GM12878 (cell line): ENCODE measurements at regions not wholly inside any gene's neighbourhood (a gene's known extent, or its start where the extent isn't known, plus 50 kb on each side); places are given as distances from the start of the nearest gene placed in this dataset.

Experiments
- ATAC-seq: fragments of 200-7000 bp; cut with Tn5 transposase; 3 replicates; pipeline ENCODE4 v1.9.1; 2020; ENCODE audit warnings: mild to moderate bottlenecking, moderate library complexity
- BruUV-seq: library from RNA; stranded (reverse); fragments of 400-500 nt; replicated peaks from 2 replicates; lab custom pipeline; 2021; lab: Mats Ljungman, UMichigan
- CTCF ChIA-PET: fragments of 300-600 bp; sonication (Branson Sonifier 250); formaldehyde crosslinking; extraction: SDS; loops from one replicate; lab custom pipeline; 2021; ENCODE audit warnings: inconsistent platforms; lab: Yijun Ruan, JAX
- POLR2A ChIA-PET: fragments of 350-600 bp; formaldehyde crosslinking; extraction: SDS; loops from one replicate; lab custom pipeline; 2021; ENCODE audit warnings: inconsistent platforms; lab: Charles Lee
- RAD21 ChIA-PET: fragments of 300-600 bp; sonication (Branson Sonifier 250); formaldehyde crosslinking; loops from one replicate; lab custom pipeline; 2023; ENCODE audit warnings: antibody characterized with exemption; ENCODE audit not compliant: unreplicated experiment; lab: Charles Lee
- SMC1A ChIA-PET: fragments of 300-600 bp; sonication (Branson Sonifier 250); formaldehyde crosslinking; loops from one replicate; lab custom pipeline; 2023; ENCODE audit not compliant: unreplicated experiment, uncharacterized antibody; lab: Charles Lee
- DNase-seq: peaks from one replicate; pipeline ENCODE4 v3.0.0-alpha.2; 2011; ENCODE audit warnings: low read depth, low spot score
- FAIRE-seq: peaks from 3 replicates; lab custom pipeline; 2011; peaks lifted over from hg19 to GRCh38; lab: Jason Lieb, UNC
- H2AFZ ChIP-seq: 2 replicates; pipeline ENCODE4 v1.6.0; 2011; ENCODE audit warnings: low read depth, low read length, control low read depth; ENCODE audit not compliant: control insufficient read depth
- H3K27ac ChIP-seq: 2 replicates; pipeline ENCODE4 v1.5.1; 2011; ENCODE audit warnings: control low read depth; ENCODE audit not compliant: control insufficient read depth, insufficient read depth
- H3K27me3 ChIP-seq, 2 experiments: replicated peaks in 1 of 2; 2 replicates each; pipeline versions ENCODE4 v1.6.0 to v1.6.1; 2011; ENCODE audit warnings: low read length in 1 of 2; ENCODE audit not compliant: control insufficient read depth in 2 of 2, insufficient read depth in 2 of 2
- H3K36me3 ChIP-seq, 2 experiments: 2 replicates each; pipeline ENCODE4 v1.5.1; 2011; ENCODE audit warnings: low read length in 1 of 2; ENCODE audit not compliant: control insufficient read depth in 2 of 2, insufficient read depth in 2 of 2
- H3K4me1 ChIP-seq: 2 replicates; pipeline ENCODE4 v1.6.1; 2011; ENCODE audit warnings: mild to moderate bottlenecking, low read length, moderate library complexity, mixed read lengths; ENCODE audit not compliant: control insufficient read depth, insufficient read depth
- H3K4me2 ChIP-seq: 2 replicates; pipeline ENCODE4 v1.6.0; 2011; ENCODE audit warnings: control low read depth; ENCODE audit not compliant: control insufficient read depth, insufficient read depth
- H3K4me3 ChIP-seq: fragments of 200-600 bp; sonication (generic); 2 replicates; pipeline ENCODE4 v1.5.1; 2016
- H3K79me2 ChIP-seq: 2 replicates; pipeline ENCODE4 v1.6.0; 2011; ENCODE audit warnings: low read length; ENCODE audit not compliant: control insufficient read depth, insufficient read depth
- H3K9ac ChIP-seq: 2 replicates; pipeline ENCODE4 v1.8.0; 2011; ENCODE audit warnings: low read length, control low read depth, mixed read lengths; ENCODE audit not compliant: control insufficient read depth, insufficient read depth
- H3K9me3 ChIP-seq: replicated peaks from 3 replicates; pipeline ENCODE4 v1.5.1; 2011; ENCODE audit warnings: mild to moderate bottlenecking, low read length; ENCODE audit not compliant: control insufficient read depth, insufficient read depth
- H4K20me1 ChIP-seq: 2 replicates; pipeline ENCODE4 v1.6.0; 2011; ENCODE audit not compliant: control insufficient read depth, insufficient read depth
- BHLHE40 ChIP-seq, 2 experiments: fragments of 450-650 bp in 1 of 2; IDR thresholded peaks; 2 replicates each; pipeline ENCODE4 v1.6.1; 2011 to 2017; ENCODE audit warnings: low read depth in 2 of 2, borderline replicate concordance in 1 of 2, improper control_type of control experiment in 1 of 2, low read length in 1 of 2, mild to moderate bottlenecking in 1 of 2
- KDM1A ChIP-seq: fragments of 200-600 bp; sonication (generic); IDR thresholded peaks from 2 replicates; pipeline ENCODE4 v1.6.1; 2016; ENCODE audit warnings: borderline replicate concordance
- POLR2A ChIP-seq: IDR thresholded peaks from 2 replicates; pipeline ENCODE4 v1.6.1; 2011; ENCODE audit warnings: low read depth, mild to moderate bottlenecking, low read length
- POU2F2 ChIP-seq: IDR thresholded peaks from 3 replicates; pipeline ENCODE4 v1.6.1; 2011; ENCODE audit warnings: low read depth, mild to moderate bottlenecking, low read length, borderline replicate concordance
- TBL1XR1 ChIP-seq: IDR thresholded peaks from 2 replicates; pipeline ENCODE4 v1.6.1; 2012; ENCODE audit warnings: low read depth, low read length, improper control_type of control experiment
- ZBTB33 ChIP-seq: fragments of 450-650 bp; IDR thresholded peaks from 2 replicates; pipeline ENCODE4 v1.6.1; 2017; ENCODE audit warnings: mild to moderate bottlenecking
- ZNF24 ChIP-seq: fragments of 450-650 bp; IDR thresholded peaks from 2 replicates; pipeline ENCODE4 v1.6.1; 2017; ENCODE audit warnings: antibody characterized with exemption, mild to moderate bottlenecking
- WGBS: methylation state at CpG from one replicate; pipeline ENCODE4 v1.1.6; 2016; ENCODE audit warnings: low lambda C conversion rate; ENCODE audit not compliant: insufficient replicate concordance, insufficient coverage; ENCODE audit errors: missing lambda C conversion rate; 5-methylcytosine and 5-hydroxymethylcytosine counted together
- in situ Hi-C: fragments of 300-500 bp; cut with MboI; formaldehyde crosslinking; loops from 9 replicates; pipeline ENCODE4 v1.14.3; 2018; ENCODE audit warnings: mixed read lengths
- intact Hi-C: fragments of 100-400 bp; cut with micrococcal nuclease; formaldehyde crosslinking; loops from one replicate; pipeline ENCODE4 v1.14.2; 2022; ENCODE audit not compliant: unreplicated experiment

GRCh38 chr1:4517186-4517954 lies 137.0 kb upstream of the AJAP1 start:
- intact Hi-C loops (no loop called here), in situ Hi-C loops (no loop called here)
- SMC1A ChIA-PET, result no interaction called here
- H3K4me3 ChIP-seq, result no peak overlapping the region
- H3K27me3 ChIP-seq, result no peaks in the 10 kb centered on the region
- no peaks in the 10 kb centered on the region for H3K4me1 ChIP-seq
- POLR2A ChIA-PET, result no interaction called here
- FAIRE-seq (no peak), ATAC-seq (no peak), DNase-seq (no peak)
- no peak overlapping the region for H3K4me2 ChIP-seq
- no peaks in the 10 kb centered on the region; the same call in 2 of the 3 replicates for H3K9me3 ChIP-seq
- no TSS peak for BruUV-seq
- TF ChIP-seq POLR2A, result no peak
- TF ChIP-seq POU2F2, result no peak
- no peak for TF ChIP-seq KDM1A
- TF ChIP-seq ZNF24, result no peak
- no peak overlapping the region for H3K9ac ChIP-seq
- RAD21 ChIA-PET, result no interaction called here
- H3K36me3 ChIP-seq, result no peaks in the 10 kb centered on the region
- 48% methylated on average over 19 of the region's 19 CpGs for WGBS
- H3K27ac ChIP-seq, result no peak overlapping the region
- no peak overlapping the region for H2AFZ ChIP-seq
- H3K79me2 ChIP-seq, result no peaks in the 10 kb centered on the region
- CTCF ChIA-PET, result interaction anchor here (0.9 kb wide), 1 partner anchor 39 kb away, joined by 3 read pairs; no protein-coding TSS in a partner anchor
- no peaks in the 10 kb centered on the region for H4K20me1 ChIP-seq

GRCh38 chr1:4518621-4519020 lies 135.8 kb upstream of the AJAP1 start:
- H4K20me1 ChIP-seq, result no peaks in the 10 kb centered on the region
- no peak overlapping the region for H3K4me3 ChIP-seq
- H3K9me3 ChIP-seq, result no peaks in the 10 kb centered on the region; the same call in 2 of the 3 replicates
- no peak overlapping the region for H3K4me2 ChIP-seq
- no peaks in the 10 kb centered on the region for H3K27me3 ChIP-seq
- H3K36me3 ChIP-seq, result no peaks in the 10 kb centered on the region
- ATAC-seq (no peak), DNase-seq (no peak), FAIRE-seq (no peak)
- POLR2A ChIA-PET, result no interaction called here
- RAD21 ChIA-PET, result no interaction called here
- no peak overlapping the region for H2AFZ ChIP-seq
- H3K9ac ChIP-seq, result no peak overlapping the region
- 48% methylated on average over 7 of the region's 7 CpGs for WGBS
- in situ Hi-C loops (no loop called here), intact Hi-C loops (no loop called here)
- CTCF ChIA-PET, result no interaction called here
- no TSS peak for BruUV-seq
- SMC1A ChIA-PET, result no interaction called here
- no peaks in the 10 kb centered on the region for H3K79me2 ChIP-seq
- TF ChIP-seq BHLHE40 (IDR thresholded peaks at IDR 0.05; ENCODE audit: borderline replicate concordance in 1 of 2, low read depth in 2 of 2, low read length in 1 of 2), result no peak
- no peak for TF ChIP-seq ZBTB33
- no peak for TF ChIP-seq TBL1XR1
- H3K4me1 ChIP-seq, result no peaks in the 10 kb centered on the region
- H3K27ac ChIP-seq, result no peak overlapping the region
